ENCODE measurements at regions not wholly inside any gene's neighbourhood (a gene's known extent, or its start where the extent isn't known, plus 50 kb on each side); places are given as distances from the start of the nearest gene placed in this dataset.

GRCh38 chr2:19033240-19033639 is 325.2 kb downstream of the OSR1 start:
- no peak overlapping the region for H3K27ac ChIP-seq (ENCODE audit: low read depth in 1 of 2, low read length in 2 of 2)
- 97% methylated on average over 3 of the region's 3 CpGs for WGBS (ENCODE audit: insufficient coverage)
- Mint-ChIP-seq H3K27me3 (ENCODE audit: low read depth in 3 of 3) (peaks cover 0 to 6% (median 4%) of the 10 kb centered on the region in 3 donors), H3K36me3 (no peaks in the 10 kb centered on the region), H3K9me3 (peaks cover 0 to 9% (median 3%) of the 10 kb centered on the region in 7 donors), H3K4me1 (no peaks in the 10 kb centered on the region), H3K27ac (no peak overlapping the region), H3K4me3 (no peak overlapping the region)
- no peak overlapping the region for H3K4me2 ChIP-seq (replicated peaks; ENCODE audit: extremely low read depth, low read length, poor library complexity, severe bottlenecking)
- no peaks in the 10 kb centered on the region for H3K27me3 ChIP-seq (ENCODE audit: control insufficient read depth in 2 of 2, insufficient read depth in 2 of 2, low read length in 2 of 2)
- H3K36me3 ChIP-seq (replicated peaks in 1 of 2; ENCODE audit: control insufficient read depth in 1 of 2, insufficient read depth in 2 of 2, low read length in 2 of 2): no peaks in the 10 kb centered on the region
- no peak for TF ChIP-seq CTCF (IDR thresholded peaks at IDR 0.05)
- H3K79me2 ChIP-seq (ENCODE audit: insufficient read depth, low read length): no peaks in the 10 kb centered on the region
- H2AFZ ChIP-seq (ENCODE audit: insufficient read depth, low read depth, low read length, poor library complexity, severe bottlenecking): no peak overlapping the region
- peaks cover 0 to 6% of the 10 kb centered on the region in 2 donors for H3K9me3 ChIP-seq (replicated peaks in 1 of 2; ENCODE audit: control insufficient read depth in 1 of 2, insufficient read depth in 1 of 2, low read length in 2 of 2)
- H3K4me1 ChIP-seq (ENCODE audit: control insufficient read depth in 1 of 2, insufficient read depth in 2 of 2, low read length in 2 of 2): peaks cover 0 to 3% of the 10 kb centered on the region in 2 donors
- intact Hi-C loops (cut with micrococcal nuclease): no loop called here
- DNase-seq: no peak
- H3K4me3 ChIP-seq (replicated peaks in 1 of 3; ENCODE audit: low read depth in 2 of 3, low read length in 3 of 3): no peak overlapping the region
- no peak overlapping the region for H3K9ac ChIP-seq (ENCODE audit: insufficient read depth, low read length, poor library complexity, severe bottlenecking)
- no peaks in the 10 kb centered on the region for H4K20me1 ChIP-seq (ENCODE audit: insufficient read depth, low read length)

GRCh38 chr2:19031642-19032041 is 326.8 kb downstream of the OSR1 start:
- Histone ChIP-seq H4K20me1 (ENCODE audit: insufficient read depth, low read length) (no peaks in the 10 kb centered on the region), H3K9ac (ENCODE audit: insufficient read depth, low read length, poor library complexity, severe bottlenecking) (no peak overlapping the region), H2AFZ (ENCODE audit: insufficient read depth, low read depth, low read length, poor library complexity, severe bottlenecking) (no peak overlapping the region), H3K4me3 (replicated peaks in 1 of 3; ENCODE audit: low read depth in 2 of 3, low read length in 3 of 3) (no peak overlapping the region), H3K27ac (ENCODE audit: low read depth in 1 of 2, low read length in 2 of 2) (no peak overlapping the region), H3K4me2 (replicated peaks; ENCODE audit: extremely low read depth, low read length, poor library complexity, severe bottlenecking) (no peak overlapping the region), H3K79me2 (ENCODE audit: insufficient read depth, low read length) (no peaks in the 10 kb centered on the region), H3K9me3 (replicated peaks in 1 of 2; ENCODE audit: control insufficient read depth in 1 of 2, insufficient read depth in 1 of 2, low read length in 2 of 2) (peaks cover 0 to 6% of the 10 kb centered on the region in 2 donors), H3K27me3 (ENCODE audit: control insufficient read depth in 2 of 2, insufficient read depth in 2 of 2, low read length in 2 of 2) (no peaks in the 10 kb centered on the region), H3K36me3 (replicated peaks in 1 of 2; ENCODE audit: control insufficient read depth in 1 of 2, insufficient read depth in 2 of 2, low read length in 2 of 2) (no peaks in the 10 kb centered on the region), H3K4me1 (ENCODE audit: control insufficient read depth in 1 of 2, insufficient read depth in 2 of 2, low read length in 2 of 2) (no peaks in the 10 kb centered on the region)
- no peaks in the 10 kb centered on the region for H3K4me1 Mint-ChIP-seq
- H3K27ac Mint-ChIP-seq: no peak overlapping the region
- H3K27me3 Mint-ChIP-seq (ENCODE audit: low read depth in 3 of 3): peaks cover 0 to 6% (median 4%) of the 10 kb centered on the region in 3 donors
- WGBS (ENCODE audit: insufficient coverage): no CpG with 5 or more reads among the region's 1 CpG
- peaks cover 0 to 9% (median 3%) of the 10 kb centered on the region in 7 donors for H3K9me3 Mint-ChIP-seq
- no peaks in the 10 kb centered on the region for H3K36me3 Mint-ChIP-seq
- intact Hi-C loops (cut with micrococcal nuclease): no loop called here
- no peak overlapping the region for H3K4me3 Mint-ChIP-seq
- no peak for DNase-seq
- no peak for TF ChIP-seq CTCF (IDR thresholded peaks at IDR 0.05)

Measured in CD14-positive monocyte (primary cell).